Heart left ventricle (tissue), 13 donors: ENCODE measurements at regions not wholly inside any gene's neighbourhood (a gene's known extent, or its start where the extent isn't known, plus 50 kb on each side); places are given as distances from the start of the nearest gene placed in this dataset.

Experiments
- CTCF ChIP-seq, 12 donors: fragments of 200-600 bp; sonication (generic) in 4 of 12; IDR thresholded peaks; one replicate each; pipeline versions ENCODE4 v1.5.0 to v1.8.0; 2018 to 2022; ENCODE audit warnings: antibody characterized with exemption in 12 of 12, mild to moderate bottlenecking in 5 of 12
- POLR2A ChIP-seq, 2 donors: fragments of 450-650 bp; IDR thresholded peaks; one replicate each; pipeline ENCODE4 v1.6.1; 2017; ENCODE audit warnings: antibody characterized with exemption in 2 of 2, mild to moderate bottlenecking in 2 of 2, moderate library complexity in 2 of 2
- donor health status: ischemic (EF 13 %, LVEDD 7.1; RV severe dilation, severe dysfunction).
- donor health status: DM: no; HTN: yes; CAD: no.
- donor health status: DM: no; HTN: no; CAD: no.
- donor health status: ischemic (EF 25% LVEDD 6.9; RV normal size, moderate dysfunction).
- donor health status: ischemic (EF 25% LVEDD 5.7; RV mildly dilated, moderate dysfunction).
- donor health status: ischemic (EF 35%, LVEDD 5.7; RV mildly dilated, moderate dysfunction).
- donor health status: nonischemic (EF 11% LVEDD 7.7; RV severe dilation, severe dysfunction).
- donor health status: DM: yes; HTN: yes; CAD: no.
- donor health status: PGD.
- donor health status: ischemic (EF 29% LVEDD 5.4; RV normal size, mild dysfunction).
- donor health status: nonischemic (EF 23%, LVEDD 6.1; RV moderate dilation, normal function).

DNA sequence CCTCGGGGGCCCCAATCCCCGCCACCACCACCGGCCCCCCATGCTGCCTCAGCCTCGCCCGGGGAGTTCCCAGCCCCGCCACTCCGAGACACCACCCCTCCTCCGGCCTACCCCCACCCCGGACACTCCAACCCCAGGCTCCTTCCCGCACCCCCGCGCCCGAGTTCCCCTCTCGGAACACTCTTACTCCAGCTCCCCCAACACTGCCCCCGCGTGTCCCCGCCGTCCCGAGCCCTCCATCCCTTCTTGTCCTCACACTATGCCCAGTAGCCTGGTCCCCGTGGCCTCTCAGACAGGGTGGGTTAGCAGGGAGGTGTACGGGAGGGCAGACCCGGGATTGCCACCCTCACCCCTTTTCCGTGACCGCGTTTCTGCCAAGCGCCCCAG is 276.1 kb downstream of the BCOR start:
- TF ChIP-seq POLR2A (IDR thresholded peaks at IDR 0.05) (no peak), CTCF (IDR thresholded peaks at IDR 0.05) (no peak)
